GM21367 (cell line): ENCODE measurements at regions not wholly inside any gene's neighbourhood (a gene's known extent, or its start where the extent isn't known, plus 50 kb on each side); places are given as distances from the start of the nearest gene placed in this dataset.
"Not testable (repeated sequence)": the region's sequence is repeated elsewhere in the genome, so short reads cannot be mapped to it uniquely, and the experiment has no call there.

Experiments
- ATAC-seq: cut with Tn5 transposase; IDR thresholded peaks from one replicate; pipeline ENCODE4 v1.9.1; 2021; ENCODE audit not compliant: unreplicated experiment

- no peak for ATAC-seq
Measured at GRCh38 chr16:64084706-64085105, 1037.2 kb downstream of the CDH11 start.

GRCh38 chr16:64083428-64084129 is 1038.3 kb downstream of the CDH11 start:
- ATAC-seq = no peak

GRCh38 chr16:64077242-64077641 is 1044.6 kb downstream of the CDH11 start:
- no peak for ATAC-seq

GRCh38 chr16:64074706-64075105 is 1047.2 kb downstream of the CDH11 start:
- no peak for ATAC-seq

GRCh38 chr16:64072131-64072730 is 1049.6 kb downstream of the CDH11 start:
- not testable (repeated sequence) for ATAC-seq

GRCh38 chr16:64065523-64065922 is 1056.3 kb downstream of the CDH11 start:
- no peak for ATAC-seq

- ATAC-seq = no peak
Measured at GRCh38 chr16:64061621-64062020, 1060.2 kb downstream of the CDH11 start.

- no peak for ATAC-seq
Measured at GRCh38 chr16:64060631-64061030, 1061.2 kb downstream of the CDH11 start.

GRCh38 chr16:64058685-64059084 is 1063.2 kb downstream of the CDH11 start:
- no peak for ATAC-seq

- no peak for ATAC-seq
Measured at GRCh38 chr16:64051824-64052223, 1070.0 kb downstream of the CDH11 start.

GRCh38 chr16:64047878-64048277 is 1074.0 kb downstream of the CDH11 start:
- ATAC-seq = no peak

- ATAC-seq = no peak
Measured at GRCh38 chr16:64047207-64047606, 1074.7 kb downstream of the CDH11 start.

GRCh38 chr16:64035337-64035736 is 1086.5 kb downstream of the CDH11 start:
- no peak for ATAC-seq

GRCh38 chr16:64019339-64019738 is 1102.5 kb downstream of the CDH11 start:
- ATAC-seq = no peak

- ATAC-seq = no peak
Measured at GRCh38 chr16:64017796-64018195, 1104.1 kb downstream of the CDH11 start.

- no peak for ATAC-seq
Measured at GRCh38 chr16:64013856-64014255, 1108.0 kb downstream of the CDH11 start.

- no peak for ATAC-seq
Measured at GRCh38 chr16:64012166-64012565, 1109.7 kb downstream of the CDH11 start.

- no peak for ATAC-seq
Measured at GRCh38 chr16:64011650-64012049, 1110.2 kb downstream of the CDH11 start.

GRCh38 chr16:64008131-64008530 is 1113.7 kb downstream of the CDH11 start:
- no peak for ATAC-seq

GRCh38 chr16:64004116-64004515 is 1117.7 kb downstream of the CDH11 start:
- no peak for ATAC-seq

- ATAC-seq = no peak
Measured at GRCh38 chr16:63995025-63995424, 1126.8 kb downstream of the CDH11 start.

GRCh38 chr16:63983401-63983800 is 1138.5 kb downstream of the CDH11 start:
- ATAC-seq = no peak

- no peak for ATAC-seq
Measured at GRCh38 chr16:63982741-63983140, 1139.1 kb downstream of the CDH11 start.
